DND-41 (cell line): ENCODE measurements at regions not wholly inside any gene's neighbourhood (a gene's known extent, or its start where the extent isn't known, plus 50 kb on each side); places are given as distances from the start of the nearest gene placed in this dataset.

ENCODE experiments used
- ATAC-seq: fragments of 200-7000 bp; cut with Tn5 transposase; 3 replicates; pipeline ENCODE4 v1.9.1; 2021; ENCODE audit warnings: low read depth; ENCODE audit not compliant: insufficient read depth
- DNase-seq: peaks from one replicate; pipeline ENCODE4 v3.0.0-alpha.2; 2020
- H2AFZ ChIP-seq: 2 replicates; pipeline ENCODE4 v1.6.0; 2012; ENCODE audit warnings: low read depth, low read length
- H3K27ac ChIP-seq: 2 replicates; pipeline ENCODE4 v1.5.1; 2012; ENCODE audit warnings: low read length, inconsistent platforms
- H3K27me3 ChIP-seq: fragments of 200-600 bp; sonication (generic); 2 replicates; pipeline ENCODE4 v1.6.0; 2012; ENCODE audit warnings: low read length, mild to moderate bottlenecking, inconsistent platforms; ENCODE audit not compliant: insufficient read depth, poor library complexity
- H3K36me3 ChIP-seq: 2 replicates; pipeline ENCODE4 v1.5.1; 2012; ENCODE audit warnings: low read length, inconsistent platforms; ENCODE audit not compliant: insufficient read depth
- H3K4me1 ChIP-seq: 2 replicates; pipeline ENCODE4 v1.5.1; 2012; ENCODE audit warnings: mild to moderate bottlenecking, low read length; ENCODE audit not compliant: insufficient read depth
- H3K4me2 ChIP-seq: 2 replicates; pipeline ENCODE4 v1.6.0; 2012; ENCODE audit warnings: mild to moderate bottlenecking, moderate library complexity, low read length, inconsistent platforms; ENCODE audit not compliant: insufficient read depth
- H3K4me3 ChIP-seq, 2 experiments: fragments of 200-600 bp in 1 of 2; shearing (Covaris generic) in 1 of 2; 2 replicates each; pipeline ENCODE4 v1.5.1; 2012 to 2016; ENCODE audit warnings: inconsistent platforms in 2 of 2, low read length in 2 of 2, mild to moderate bottlenecking in 2 of 2, low read depth in 1 of 2, moderate library complexity in 1 of 2
- H3K79me2 ChIP-seq: 2 replicates; pipeline ENCODE4 v1.6.0; 2012; ENCODE audit warnings: low read length, inconsistent platforms; ENCODE audit not compliant: insufficient read depth
- H3K9ac ChIP-seq: 2 replicates; pipeline ENCODE4 v1.6.0; 2012; ENCODE audit warnings: low read depth, mild to moderate bottlenecking, inconsistent platforms, low read length, moderate library complexity
- H3K9me3 ChIP-seq: 2 replicates; pipeline ENCODE4 v1.5.1; 2012; ENCODE audit warnings: low read length, moderate library complexity, mild to moderate bottlenecking, inconsistent platforms; ENCODE audit not compliant: insufficient read depth, severe bottlenecking
- H4K20me1 ChIP-seq: 2 replicates; pipeline ENCODE4 v1.6.0; 2012; ENCODE audit warnings: low read length; ENCODE audit not compliant: insufficient read depth
- CTCF ChIP-seq: IDR thresholded peaks from 2 replicates; pipeline ENCODE4 v1.5.1; 2012; ENCODE audit warnings: borderline replicate concordance, low read length, moderate library complexity, mild to moderate bottlenecking; ENCODE audit not compliant: poor library complexity, severe bottlenecking; ENCODE audit errors: extremely low read depth
- EZH2 ChIP-seq: IDR thresholded peaks from 3 replicates; pipeline ENCODE4 v1.6.1; 2012; ENCODE audit warnings: borderline replicate concordance, low read depth, mild to moderate bottlenecking, moderate library complexity, low read length, inconsistent platforms; ENCODE audit not compliant: severe bottlenecking

DNA sequence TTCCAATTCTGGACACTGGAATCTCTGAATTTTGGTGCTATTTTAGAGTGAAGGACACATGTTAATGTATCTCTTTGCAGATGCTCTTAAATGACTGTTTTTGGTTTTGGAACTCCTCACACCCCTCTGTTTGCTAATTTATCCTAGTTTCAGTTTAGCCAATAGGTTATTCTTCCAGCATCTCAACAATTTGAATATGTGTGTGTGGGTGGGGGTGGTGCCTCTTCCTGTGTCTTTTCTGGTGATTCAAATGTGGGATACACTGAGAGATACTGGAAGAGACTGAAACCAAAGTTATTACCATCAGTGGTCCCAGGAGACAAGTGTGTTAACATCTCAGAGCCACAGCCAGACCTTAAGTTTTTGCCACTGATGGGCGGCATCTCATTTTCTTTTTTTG lies 1317.4 kb upstream of the TMEM132C start:
- no peaks in the 10 kb centered on the region for H3K4me1 ChIP-seq

DNA sequence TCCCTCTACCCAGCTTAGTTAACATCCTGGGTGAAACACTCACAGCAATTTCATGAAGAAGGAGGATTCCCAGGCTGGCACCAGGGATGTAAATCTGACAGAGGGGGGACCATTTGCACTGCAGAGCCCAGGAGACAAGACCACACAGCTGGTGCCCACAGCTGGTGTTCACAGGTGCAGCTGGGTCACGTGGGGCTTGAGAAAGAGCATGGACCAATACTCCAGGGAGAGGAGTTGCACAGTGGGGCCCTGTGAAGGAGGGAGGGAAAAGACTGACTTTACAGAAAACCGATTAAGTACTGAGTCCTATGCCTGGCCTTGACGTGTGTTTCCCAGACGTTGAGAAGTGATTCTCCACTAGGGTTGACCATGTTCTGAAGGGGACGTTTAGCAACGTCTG lies 1316.7 kb upstream of the TMEM132C start:
- Histone ChIP-seq H4K20me1 (no peaks in the 10 kb centered on the region), H3K27me3 (no peaks in the 10 kb centered on the region), H3K27ac (no peak overlapping the region), H3K36me3 (no peaks in the 10 kb centered on the region), H3K9me3 (no peaks in the 10 kb centered on the region), H3K79me2 (no peaks in the 10 kb centered on the region), H3K4me1 (no peaks in the 10 kb centered on the region), H2AFZ (no peak overlapping the region), H3K9ac (no peak overlapping the region), H3K4me3 (no peak overlapping the region), H3K4me2 (no peak overlapping the region)
- peak; percentile 69 for DNase-seq
- ATAC-seq: peak; percentile 81
- TF ChIP-seq CTCF (no peak), EZH2 (no peak)

More for the DNA sequence above, 1317.4 kb upstream of the TMEM132C start:
- no peak overlapping the region for H3K4me2 ChIP-seq
- no peak overlapping the region for H3K9ac ChIP-seq
- no peaks in the 10 kb centered on the region for H3K79me2 ChIP-seq
- H3K36me3 ChIP-seq: no peaks in the 10 kb centered on the region
- no peaks in the 10 kb centered on the region for H4K20me1 ChIP-seq
- TF ChIP-seq EZH2 (no peak), CTCF (no peak)
- H3K9me3 ChIP-seq: no peaks in the 10 kb centered on the region
- ATAC-seq: peak; percentile 55
- H3K27ac ChIP-seq: no peak overlapping the region
- no peak overlapping the region for H2AFZ ChIP-seq
- no peaks in the 10 kb centered on the region for H3K27me3 ChIP-seq
- H3K4me3 ChIP-seq: no peak overlapping the region
- DNase-seq: peak; percentile 46

DNA sequence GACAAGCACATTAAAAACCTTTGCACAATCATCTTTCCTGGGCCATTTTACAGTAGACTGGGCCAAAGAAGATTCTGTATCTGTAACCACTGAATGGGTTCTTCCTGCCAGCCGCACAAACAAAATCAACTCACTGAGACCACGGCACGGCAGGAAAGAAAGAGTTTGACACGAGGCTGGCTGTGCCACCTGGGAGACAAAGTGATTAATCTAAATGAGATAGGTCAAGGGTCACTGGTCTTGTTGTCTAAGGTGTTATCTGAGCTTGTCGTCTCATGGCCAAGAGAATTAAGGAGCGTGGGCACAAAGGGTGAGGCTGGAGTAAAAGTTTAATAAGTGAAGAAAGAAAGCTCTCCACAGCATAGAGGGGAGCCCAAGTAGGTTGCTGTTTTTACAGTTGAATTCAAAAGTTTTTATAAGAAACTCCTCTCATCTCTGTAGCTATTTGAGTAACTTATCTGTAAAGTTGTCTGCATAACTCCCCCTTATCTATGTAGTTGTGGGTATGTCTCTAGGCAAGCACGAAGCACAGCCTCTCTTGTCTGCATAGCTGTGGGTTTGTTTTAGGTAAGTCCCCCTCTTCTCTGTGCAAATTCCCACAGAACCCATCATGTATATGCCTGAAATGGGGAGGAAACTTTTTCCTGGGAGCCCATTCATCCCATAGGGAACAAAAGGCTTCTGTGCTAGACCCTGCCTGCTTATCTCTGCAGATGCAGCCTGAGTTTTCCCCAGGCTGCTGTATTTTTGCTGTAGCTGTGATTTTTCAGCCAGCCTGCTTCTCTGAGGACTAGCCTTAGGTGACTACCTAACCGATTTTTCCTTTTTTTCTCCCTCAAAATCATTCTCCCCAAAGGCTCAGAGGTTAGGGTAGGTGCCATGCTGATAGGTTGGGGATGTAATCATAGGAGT lies 1314.6 kb upstream of the TMEM132C start:
- Histone ChIP-seq H3K9ac (no peak overlapping the region), H3K36me3 (no peaks in the 10 kb centered on the region), H3K4me3 (no peak overlapping the region), H3K27ac (no peak overlapping the region), H3K27me3 (no peaks in the 10 kb centered on the region), H2AFZ (no peak overlapping the region), H3K4me2 (no peak overlapping the region), H4K20me1 (no peaks in the 10 kb centered on the region), H3K4me1 (no peaks in the 10 kb centered on the region), H3K9me3 (no peaks in the 10 kb centered on the region), H3K79me2 (no peaks in the 10 kb centered on the region)
- DNase-seq (peak; percentile 28), ATAC-seq (no peak; the same call in 2 of the 3 replicates)
- TF ChIP-seq EZH2: no peak
- no peak for TF ChIP-seq CTCF
